ENCODE measurements at regions not wholly inside any gene's neighbourhood (a gene's known extent, or its start where the extent isn't known, plus 50 kb on each side); places are given as distances from the start of the nearest gene placed in this dataset.

DNA sequence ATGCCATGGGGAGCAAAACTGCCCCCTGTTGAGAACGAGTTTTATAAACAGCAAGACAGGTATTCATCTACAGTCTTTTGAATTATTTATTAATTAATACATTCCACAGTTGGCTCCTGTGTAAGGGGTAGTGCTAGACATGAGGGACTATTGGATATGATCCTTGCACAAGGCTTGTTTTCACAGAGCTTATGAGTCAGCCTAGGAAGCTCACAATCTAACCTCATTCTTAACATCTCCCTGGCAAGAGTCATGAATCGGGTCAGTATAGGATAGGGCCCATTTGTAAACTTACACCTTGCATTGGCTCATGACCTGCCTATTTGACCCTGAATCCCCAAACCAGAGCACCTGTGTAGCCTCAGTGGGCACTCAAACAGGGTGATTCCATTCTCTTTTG lies 209.1 kb upstream of the HCCS start:
- no peak for DNase-seq

DNA sequence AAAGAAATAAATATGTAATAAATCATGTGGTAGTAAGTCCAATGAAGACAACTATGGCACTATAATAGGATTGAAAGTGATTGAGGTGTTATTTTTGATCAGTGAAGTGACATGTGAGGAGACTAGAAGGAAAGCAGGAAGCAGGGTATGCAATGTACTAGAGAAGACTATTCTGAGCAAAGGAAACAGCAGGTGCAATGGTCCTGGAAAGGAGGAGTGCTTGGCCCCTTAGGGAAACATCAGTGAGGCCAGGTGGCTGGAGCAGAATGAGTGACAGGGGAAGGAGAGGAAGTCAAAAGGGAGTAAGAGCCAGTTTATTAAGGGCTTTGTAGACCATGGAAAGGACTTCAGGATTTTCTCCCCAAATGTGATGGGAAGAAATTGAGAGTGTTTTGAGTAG lies 207.6 kb upstream of the HCCS start:
- no peak for DNase-seq

DNA sequence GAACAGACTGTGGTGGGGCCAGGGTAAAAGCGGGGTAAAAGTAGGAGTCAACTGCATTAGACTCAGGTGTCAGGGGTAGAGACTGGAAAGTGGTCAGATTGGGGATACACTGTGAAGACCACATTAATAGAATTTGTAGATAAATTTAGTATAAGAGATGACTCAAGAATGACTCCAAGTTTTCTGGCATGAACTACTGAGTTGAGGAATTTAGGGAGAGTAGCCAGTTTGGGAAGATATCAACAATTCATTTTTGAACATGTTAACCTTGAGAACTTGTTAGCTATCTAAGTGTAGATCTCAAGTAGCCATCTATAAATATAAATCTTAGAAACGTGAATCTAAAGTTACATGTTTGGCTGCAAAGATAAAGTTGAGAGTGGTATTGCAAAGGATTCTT lies 206.9 kb upstream of the HCCS start:
- no peak for DNase-seq

DNA sequence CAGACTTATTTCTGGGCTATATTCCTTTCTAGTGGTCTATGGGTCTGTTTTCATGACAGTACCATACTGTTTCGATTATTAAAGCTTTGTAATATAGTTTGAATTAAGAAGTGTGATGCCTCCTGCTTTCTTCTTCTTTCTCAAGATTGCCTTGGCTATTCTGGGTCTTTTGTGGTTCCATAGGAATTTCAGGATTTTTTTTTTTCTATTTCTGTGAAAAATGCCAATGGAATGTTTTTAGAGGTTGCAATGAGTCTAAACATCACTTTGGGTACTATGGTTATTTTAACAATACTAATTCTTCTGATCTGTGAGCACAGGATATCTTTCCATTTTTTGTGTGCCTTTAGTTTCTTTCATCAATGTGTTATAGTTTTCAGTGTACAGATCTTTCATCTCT lies 204.3 kb upstream of the HCCS start:
- DNase-seq: no peak

DNA sequence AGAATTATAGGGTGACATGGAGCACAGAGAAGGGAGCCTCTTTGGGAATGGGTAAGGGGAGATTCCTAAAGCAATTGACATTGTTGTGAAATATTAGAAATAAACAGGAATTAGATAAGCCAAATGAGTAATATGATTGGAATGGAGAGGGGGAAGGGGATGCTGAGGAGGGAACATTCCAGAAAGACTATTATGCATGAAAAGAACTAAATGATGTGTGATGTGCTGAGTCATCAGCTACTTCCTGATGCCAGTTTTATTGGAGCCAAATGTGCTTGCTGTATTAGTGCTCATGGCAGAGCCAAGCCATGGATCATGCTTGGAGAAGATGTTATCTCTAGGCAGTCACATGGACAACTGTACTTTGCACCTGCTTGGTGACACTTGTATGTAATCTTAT lies 189.0 kb upstream of the HCCS start:
- no peak for DNase-seq

DNA sequence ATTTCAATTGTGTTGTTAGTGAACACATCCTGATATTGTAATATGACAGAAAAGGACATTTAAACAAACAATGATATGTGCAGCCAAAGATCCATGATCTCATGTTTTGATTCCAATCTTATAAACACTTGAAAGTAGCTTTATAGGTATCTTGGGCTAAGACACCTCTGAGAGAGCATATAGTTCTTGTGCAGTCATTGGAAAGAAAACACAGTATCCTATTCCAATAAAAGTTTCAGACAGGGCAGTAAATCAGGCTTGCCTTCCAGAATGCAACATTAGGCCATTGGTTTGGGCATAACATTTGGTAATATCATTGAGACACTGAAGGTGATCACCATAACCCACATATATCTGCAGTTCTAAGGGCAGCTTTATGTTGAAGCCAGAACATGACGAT lies 188.3 kb upstream of the HCCS start:
- DNase-seq: no peak

DNA sequence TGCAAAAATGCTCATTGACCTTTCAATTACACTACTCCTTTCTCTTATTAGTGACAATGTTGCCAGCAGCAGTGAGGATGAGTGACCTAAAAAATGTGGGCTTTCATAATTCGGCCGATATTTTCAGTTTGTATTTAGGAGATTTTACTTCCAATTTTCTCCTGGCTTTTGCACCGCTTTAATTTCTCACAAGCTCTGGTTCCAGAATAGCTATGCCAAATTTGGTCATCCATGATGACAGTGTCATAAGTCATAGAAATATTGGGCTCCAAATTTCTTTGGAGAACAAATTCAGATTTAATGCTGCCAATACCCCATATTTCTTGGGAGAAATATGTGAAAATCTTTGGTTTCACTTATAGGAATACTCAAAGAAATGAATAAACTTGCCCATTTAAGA lies 187.7 kb upstream of the HCCS start:
- no peak for DNase-seq

DNA sequence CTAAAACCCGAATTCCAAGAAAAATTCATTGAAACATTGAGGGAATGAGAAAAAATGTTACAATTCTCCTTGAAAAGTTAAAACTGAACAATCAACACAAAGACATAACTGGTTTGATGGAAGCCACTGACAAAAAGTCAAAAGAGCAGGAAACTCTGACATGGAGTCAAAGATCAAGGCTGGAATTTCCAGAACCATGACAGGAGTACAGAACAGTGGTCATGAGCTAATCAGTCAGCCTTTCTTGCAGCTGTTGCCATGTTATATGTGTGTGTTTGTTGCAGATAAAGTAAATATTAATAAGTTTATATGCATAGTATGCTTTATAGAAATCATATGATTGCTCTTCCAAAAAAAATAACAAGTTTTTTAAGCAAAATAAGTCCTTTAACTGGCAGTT lies 184.7 kb upstream of the HCCS start:
- DNase-seq: no peak

DNA sequence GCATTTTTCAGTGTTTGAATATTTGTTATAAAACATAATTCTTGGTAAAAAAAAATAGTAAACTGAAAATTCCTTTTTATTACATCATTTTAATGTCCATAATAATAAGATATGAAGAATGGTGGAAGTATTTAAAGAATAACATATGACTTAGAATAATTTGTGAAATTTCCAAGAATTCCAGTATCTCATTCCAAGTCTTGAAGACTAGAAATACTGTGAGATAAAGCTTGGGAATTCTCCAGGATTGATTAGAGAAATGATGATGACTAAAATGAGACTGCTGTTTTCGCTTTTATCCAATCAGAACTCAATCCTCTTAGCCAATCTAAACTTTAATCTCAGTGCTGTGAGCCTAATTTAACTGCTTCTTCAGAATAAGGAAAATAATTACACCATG lies 184.2 kb upstream of the HCCS start:
- no peak for DNase-seq

DNA sequence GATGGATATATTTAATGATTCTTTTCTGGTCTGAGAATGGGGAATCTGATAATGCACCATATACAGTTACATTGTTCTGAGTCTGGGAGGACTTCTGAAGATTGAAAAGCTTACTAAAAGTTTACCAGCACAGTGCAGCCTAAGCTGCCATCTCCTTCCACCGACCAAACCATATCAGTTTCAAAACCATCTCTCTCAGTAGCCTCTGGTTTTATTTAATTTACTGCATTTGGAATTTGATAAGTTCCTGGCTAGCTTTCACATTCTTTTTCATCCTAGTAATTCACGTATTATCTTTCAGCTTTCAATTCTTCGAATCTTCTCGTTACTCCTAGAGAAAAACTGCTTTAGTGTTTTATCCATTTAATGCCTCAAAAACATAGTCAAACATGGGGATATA lies 181.4 kb upstream of the HCCS start:
- no peak for DNase-seq

DNA sequence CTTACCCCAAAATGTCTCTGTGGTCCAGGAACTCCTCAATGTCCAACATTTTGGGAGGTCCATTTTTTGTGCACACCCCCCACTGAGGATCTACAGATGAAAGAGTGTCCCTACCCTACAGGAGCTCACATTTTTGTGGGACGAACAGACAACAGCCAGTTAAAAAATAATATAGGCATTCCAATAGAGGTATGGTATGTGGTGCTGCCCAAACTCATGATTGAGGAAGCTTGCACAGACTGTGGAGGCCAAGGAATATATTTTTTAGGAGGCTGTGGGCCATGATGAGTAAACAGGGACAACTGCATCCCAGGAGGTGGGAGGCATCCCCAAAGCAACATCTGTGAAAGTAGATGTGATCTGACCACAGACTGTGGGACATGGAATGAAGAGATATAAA lies 181.0 kb upstream of the HCCS start:
- no peak for DNase-seq

DNA sequence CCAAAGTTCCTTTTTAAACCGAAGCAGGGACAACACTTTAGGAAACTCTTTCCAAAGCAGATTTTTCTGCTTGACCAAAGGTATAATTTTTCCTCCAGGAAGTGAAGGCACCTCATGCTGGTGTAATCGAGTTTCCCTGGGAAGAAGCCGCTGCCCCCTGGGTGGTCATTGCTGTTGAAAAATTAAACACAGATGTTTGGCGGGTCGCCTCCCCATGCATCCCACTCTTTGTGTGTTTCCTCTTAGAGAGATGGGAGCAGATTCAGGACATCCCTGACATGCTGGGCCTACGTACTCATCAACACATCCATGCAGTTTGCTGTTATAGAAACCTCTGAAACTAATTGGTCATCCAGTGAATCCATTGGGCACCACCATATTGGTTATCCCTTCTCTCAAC lies 179.2 kb upstream of the HCCS start:
- no peak for DNase-seq

DNA sequence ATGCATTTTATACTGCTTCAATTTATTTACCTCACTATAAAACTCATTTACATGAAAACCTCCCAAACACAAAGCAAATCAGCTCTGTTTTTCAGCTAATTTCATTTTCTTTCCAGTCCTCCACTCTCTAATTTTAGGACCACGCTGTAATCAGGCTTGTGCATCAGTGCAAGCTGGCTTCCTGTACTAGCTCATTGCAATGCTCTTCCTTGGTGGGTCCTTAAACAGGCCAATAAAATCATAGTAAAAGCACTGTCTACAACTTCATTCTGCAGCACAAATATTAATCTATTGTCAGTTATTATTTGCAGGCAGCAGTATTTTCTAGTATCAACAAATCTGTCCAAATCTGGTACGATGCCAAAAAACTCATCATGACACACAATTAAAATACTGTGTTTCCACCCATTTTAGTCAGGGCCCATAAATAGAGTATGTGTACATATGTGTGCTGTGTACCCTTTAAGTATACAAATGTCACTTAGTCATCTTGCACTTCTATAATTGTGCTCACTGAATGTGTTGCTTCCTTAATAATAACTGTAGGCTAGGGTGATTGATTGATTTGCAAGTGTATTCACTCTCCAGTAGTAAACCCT lies 178.2 kb upstream of the HCCS start:
- DNase-seq: no peak

DNA sequence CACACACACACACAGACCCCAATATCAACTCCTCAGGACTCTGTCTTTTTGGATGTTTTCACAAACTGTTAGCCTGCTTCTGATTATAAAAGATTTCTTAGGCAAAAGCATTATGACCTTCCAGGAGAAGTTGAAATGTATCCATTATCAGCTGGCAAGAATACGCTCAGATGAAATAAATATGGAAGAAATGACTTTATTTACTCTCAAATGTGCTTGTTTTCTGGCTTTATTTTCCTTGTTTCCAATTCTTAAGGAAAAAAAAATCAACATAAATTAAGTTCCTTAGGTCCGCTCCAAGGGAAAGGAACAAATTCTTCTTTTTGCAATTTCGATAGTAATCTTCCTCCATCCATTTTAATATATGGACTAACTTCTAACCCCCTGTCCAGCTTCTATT lies 175.6 kb upstream of the HCCS start:
- DNase-seq: no peak

DNA sequence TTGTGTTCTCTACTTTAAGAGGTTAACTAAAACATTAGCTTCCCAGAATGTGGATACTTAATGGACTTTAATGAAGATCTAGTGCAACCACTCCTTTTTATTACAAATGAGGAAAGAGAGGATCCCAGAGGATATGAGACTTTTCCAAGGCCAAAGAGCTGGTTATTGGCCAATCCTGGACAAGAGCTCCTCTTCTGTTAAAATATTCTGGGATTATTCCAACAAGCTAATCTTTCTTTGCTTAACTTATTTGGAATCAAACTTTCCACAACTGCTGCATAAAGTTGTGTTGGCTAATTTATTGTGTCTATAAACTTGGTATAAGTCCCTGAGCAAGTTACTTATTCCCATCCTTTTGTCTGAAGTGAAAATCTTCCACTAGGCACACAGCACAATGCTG lies 174.2 kb upstream of the HCCS start:
- no peak for DNase-seq

DNA sequence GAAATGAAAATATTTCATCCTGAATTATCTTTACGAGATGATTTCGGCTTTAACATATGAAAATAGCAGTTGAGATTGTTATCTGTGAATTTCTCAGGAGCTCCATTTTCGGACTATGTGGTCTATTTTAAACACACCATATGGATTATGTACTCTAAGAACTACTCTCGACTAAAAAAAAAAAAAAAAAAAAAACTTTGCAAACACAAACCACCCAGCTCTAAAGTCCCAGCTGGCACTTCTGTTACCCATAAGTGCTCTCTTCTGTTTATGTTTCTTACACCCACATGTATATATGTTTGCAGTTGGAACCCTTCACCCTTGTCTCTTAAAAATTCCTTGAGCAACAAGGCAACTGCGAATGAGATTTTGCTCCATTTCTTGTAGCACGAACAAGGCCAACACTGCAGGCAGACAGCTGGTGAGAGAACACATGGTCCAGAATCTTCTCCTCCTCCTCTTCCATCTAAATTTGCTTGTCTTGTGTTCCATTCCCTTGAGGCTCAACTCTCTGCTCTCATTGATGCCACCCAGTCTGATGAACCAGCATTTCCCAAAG lies 172.7 kb upstream of the HCCS start:
- DNase-seq: no peak

DNA sequence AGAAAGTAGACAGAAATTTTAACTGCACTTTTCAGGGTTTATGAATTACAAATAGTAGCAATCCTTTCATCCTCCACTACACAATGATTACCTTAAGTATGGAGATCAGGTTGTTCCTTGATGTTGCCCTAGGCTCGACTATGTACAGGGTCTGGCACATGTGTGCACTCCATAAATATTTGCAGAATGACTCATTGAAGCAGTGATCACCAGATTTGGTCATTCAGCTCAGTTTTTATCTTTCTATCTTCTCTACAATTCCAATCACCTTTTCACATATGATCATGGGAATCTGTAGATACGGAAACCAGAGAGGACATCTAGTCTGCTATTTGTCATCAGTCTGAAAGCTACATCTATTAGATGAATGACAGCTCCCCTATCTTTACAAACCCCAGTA lies 171.7 kb upstream of the HCCS start:
- no peak for DNase-seq

DNA sequence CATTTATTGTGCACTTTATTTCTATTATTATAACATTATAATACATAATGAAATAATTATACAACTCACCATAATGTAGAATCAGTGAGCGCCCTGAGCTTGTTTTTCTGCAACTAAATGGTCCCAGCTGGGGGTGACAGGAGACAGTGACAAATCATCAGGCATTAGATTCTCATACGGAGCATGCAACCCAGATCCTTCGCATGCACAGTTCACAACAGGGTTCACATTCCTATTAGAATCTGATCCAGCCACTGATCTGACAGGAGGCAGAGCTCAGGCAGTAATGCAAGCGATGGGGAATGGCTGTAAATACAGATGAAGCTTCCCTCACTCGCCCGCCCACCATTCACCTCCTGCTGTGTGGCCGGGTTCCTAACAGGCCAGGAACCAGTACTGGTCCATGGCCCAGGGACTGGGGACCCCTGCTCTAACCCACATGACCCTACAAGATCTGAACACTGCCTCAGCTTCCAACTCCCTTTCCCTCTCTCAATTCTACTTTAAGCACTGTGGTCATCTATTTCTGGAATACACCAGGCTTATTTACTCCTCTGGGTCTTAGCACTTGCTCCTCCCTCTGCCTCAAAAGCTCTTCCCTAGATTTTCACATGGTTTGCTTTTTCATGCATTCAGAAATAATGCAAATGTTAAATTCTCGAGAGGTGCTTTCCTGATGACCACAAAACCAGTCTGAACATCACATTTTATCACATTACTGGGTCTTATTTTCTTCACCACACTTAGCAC lies 166.8 kb upstream of the HCCS start:
- no peak for DNase-seq

DNA sequence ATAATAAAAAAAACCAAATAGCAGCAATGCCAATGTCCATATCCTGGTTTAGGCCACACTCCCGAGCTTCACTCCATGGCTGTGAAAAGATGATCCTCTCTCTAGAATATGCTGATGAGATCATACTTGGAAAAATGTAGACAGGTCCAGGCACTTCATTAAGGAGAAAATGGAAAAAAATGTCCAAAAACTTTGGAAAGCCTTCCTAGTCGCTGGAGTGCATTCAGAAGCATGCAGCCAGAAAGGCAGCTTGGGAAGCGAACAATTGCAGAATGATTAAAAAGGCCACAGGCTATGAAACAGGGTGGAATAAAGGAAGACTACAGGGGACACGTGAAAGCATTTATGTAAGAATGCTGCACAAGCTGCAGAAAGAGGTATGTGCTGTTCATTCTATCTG lies 165.6 kb upstream of the HCCS start:
- DNase-seq: no peak

DNA sequence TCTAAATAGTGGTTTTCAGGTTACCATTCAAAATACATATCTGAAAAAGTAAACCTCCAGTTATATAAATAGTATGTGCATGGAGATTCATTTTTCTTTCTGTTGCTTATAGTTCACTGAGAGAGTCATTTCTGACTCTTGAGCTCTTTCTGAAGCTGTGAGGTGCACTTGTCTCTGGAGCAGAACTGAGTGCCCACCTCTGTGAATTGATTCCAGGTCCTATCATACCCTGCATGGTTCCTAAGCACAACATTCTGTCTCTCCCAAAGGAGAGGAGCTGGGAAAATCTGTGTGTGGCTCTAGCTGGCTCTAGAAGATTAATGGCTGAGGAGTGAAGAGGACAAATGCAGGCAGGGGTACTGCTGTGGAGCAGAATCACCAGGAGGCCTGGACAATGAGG lies 161.6 kb upstream of the HCCS start:
- no peak for DNase-seq

DNA sequence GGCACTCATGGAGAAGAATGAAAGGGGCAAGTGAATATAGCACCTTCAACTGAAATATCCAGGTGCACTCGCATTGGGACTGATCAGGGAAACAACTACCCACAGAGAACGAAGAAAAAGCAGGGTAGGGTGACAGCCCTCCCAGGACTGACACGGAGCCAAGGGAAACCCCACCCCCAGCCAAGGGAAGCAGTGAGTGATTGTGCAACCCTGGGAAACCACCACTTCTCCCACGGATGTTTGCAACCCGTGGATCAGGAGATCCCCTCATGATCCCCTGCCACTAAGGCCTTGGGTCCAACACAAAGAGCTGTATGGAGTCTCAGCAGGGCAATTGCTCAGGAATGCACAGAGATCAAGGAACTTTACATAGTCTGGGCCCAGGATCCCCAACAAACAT lies 158.5 kb upstream of the HCCS start:
- DNase-seq: no peak

DNA sequence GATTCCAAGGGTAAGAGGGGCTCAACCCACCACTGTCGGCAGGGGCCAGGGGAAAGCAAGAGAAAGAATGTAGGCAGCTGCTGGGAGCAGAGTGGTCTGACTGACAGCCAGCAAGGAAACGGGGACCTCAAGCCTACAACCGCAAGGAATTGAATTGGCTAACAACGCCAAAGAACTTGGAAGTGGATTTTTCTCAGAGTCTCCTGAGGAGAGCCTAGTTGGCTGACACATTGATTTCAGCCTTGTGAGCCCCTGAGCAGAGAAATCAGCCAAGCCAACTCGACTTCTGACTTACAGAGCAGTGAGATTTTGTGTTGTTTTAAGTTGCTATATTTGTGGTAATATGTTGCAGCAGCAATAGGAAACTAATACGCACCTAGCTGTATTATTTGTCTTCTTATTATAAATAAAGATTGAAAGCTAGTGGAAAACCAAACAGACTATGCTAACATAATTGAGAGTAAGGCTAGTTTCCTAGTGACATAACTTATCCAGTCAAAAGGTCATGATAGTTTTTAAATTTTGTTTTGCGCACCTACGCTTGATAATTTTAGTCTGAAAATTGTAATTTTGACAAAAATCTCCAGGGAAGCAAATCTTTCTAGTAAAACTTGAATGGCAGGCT lies 145.8 kb upstream of the HCCS start:
- no peak for DNase-seq

DNA sequence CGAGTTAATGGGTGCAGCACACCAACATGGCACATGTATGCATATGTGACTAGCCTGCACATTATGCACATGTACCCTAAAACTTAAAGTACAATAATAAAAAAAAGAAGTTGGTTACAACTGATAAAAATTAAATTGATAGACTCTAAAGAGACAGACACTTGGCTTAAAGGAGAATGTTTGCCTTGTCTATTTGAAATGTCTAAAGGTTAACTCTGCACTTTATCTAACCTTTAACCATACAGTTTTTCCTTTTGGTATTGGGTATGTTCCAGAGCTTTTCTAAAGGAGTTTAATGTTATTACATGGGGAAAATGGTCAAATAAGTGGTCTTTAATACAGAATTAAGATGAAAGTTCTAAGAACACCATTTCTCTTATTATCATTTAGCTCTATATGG lies 145.1 kb upstream of the HCCS start:
- DNase-seq: no peak

DNA sequence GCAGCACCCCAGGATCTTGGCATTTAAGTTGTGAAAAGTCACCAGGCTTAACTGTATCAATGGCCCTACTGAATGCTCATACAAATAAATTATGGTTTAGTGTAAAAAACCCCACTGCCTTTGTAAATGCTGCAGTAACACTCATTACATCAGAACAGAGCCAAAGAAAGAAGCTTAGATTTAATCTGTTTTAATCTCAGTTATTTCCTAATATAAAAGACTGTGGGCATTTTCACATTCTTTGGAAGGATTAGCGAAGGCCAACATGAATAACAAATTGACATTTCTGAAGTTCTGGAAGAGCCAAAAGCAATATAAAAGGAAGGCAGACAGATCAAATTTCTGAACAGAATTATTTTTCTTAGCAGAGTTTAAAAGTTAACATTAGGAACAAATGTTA lies 140.0 kb upstream of the HCCS start:
- no peak for DNase-seq
